Fibroblast of villous mesenchyme (primary cell): ENCODE measurements at regions not wholly inside any gene's neighbourhood (a gene's known extent, or its start where the extent isn't known, plus 50 kb on each side); places are given as distances from the start of the nearest gene placed in this dataset.

Experiments
- DNase-seq: peaks from one replicate; pipeline ENCODE4 v3.0.0-alpha.2; 2010; ENCODE audit warnings: low read depth
- H3K4me3 ChIP-seq: 2 replicates; pipeline ENCODE4 v1.5.1; 2011; ENCODE audit warnings: low read depth, mild to moderate bottlenecking, low read length
- CTCF ChIP-seq: IDR thresholded peaks from 2 replicates; pipeline ENCODE4 v1.5.1; 2012; ENCODE audit warnings: low read depth, mild to moderate bottlenecking, low read length; ENCODE audit not compliant: insufficient read depth

DNA sequence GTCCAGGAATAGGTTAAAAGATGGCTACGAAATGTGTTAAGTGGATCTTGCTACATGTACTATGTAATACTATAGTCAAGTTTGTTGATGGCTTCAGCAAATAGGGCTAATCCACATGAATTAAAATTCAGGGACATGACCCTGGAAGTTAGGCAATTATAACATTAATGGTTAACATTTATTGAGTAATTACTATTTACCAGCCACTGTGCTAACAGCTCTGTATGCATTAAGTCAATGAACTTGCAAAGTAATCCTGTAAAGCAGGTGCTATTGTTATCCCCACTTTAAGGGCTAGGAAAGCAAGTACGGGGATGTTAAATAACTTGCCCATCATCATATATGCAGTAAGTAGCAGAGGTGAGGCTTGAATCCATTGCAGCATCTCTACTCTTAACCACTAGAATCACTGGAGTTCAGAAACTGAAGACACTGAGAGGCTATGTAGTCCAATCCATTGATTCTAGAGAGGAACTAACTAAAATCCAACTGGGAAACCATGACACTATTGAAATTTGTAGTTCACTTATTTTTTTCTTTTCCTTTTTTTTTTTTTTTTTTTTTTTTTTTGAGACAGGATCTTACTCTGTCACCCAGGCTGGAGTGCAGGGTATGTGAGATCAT lies 77.5 kb upstream of the SPINK5 start:
- no peak overlapping the region for H3K4me3 ChIP-seq
- no peak for TF ChIP-seq CTCF
- no peak for DNase-seq

DNA sequence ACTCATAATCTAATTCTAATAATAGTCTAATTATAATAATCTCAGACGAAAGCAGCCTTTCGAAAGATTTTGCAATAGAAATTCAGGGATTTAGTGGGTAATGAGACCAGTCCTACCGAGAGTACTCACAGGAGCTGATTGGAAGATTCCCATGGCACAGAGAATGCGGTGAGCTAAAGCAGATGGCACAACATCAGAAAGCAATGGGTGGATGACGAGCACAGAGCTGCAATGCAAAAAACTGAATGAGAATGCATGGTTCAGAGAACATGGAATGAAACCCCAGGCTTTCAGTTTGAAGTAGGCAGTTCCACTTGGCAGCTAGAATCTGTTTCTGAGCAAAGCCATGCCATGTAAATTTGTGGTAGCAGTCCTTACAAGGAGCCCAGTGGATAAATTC lies 78.2 kb upstream of the SPINK5 start:
- TF ChIP-seq CTCF, result no peak
- H3K4me3 ChIP-seq, result no peak overlapping the region
- DNase-seq, result no peak

- H3K4me3 ChIP-seq, result no peak overlapping the region
- no peak for TF ChIP-seq CTCF
- DNase-seq, result no peak
Measured at GRCh38 chr5:147983742-147984141, 77.4 kb upstream of the C5orf46 start.

DNA sequence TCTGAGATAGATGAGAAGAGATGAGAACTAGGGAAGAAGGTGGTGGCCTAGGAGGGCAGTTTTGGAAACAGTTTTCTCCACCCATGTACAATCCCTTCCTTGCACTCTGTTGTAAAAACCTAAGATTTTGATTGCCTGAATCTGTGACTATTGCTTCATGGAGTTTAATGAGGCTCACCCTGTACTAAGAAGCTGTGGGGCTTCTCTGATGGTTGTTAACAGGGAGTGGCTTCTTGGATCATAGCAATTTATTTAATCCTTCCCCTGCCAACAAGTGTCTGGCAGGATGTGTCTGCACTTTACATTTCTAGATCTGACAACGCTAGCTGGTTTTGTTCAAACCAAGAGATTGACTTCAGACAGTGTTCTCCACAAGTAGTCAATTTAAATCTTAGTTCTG lies 74.7 kb upstream of the C5orf46 start:
- no peak overlapping the region for H3K4me3 ChIP-seq
- TF ChIP-seq CTCF, result no peak

DNA sequence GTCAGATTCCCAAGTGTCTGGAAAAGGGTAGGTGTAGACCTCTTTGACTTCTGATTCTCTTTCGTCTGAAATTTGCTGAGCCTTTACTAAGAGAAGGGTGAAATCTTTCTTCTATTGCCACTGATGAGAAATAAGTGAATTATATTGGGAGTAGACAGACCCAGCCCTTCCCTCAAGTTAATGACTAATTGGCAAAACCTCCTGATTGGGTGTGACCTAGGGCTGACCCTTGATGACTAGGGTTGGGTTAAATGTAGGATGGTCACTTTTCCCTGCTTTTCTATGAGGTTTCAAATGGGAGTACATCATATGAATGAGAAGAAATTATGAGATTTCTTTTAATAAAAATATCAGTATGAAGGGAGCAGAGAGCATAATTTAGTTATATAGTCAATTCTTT lies 73.4 kb upstream of the C5orf46 start:
- no peak overlapping the region for H3K4me3 ChIP-seq
- TF ChIP-seq CTCF, result no peak
- DNase-seq, result no peak

More for the DNA sequence above, 74.7 kb upstream of the C5orf46 start:
- no peak for DNase-seq

- TF ChIP-seq CTCF, result no peak
- no peak overlapping the region for H3K4me3 ChIP-seq
- no peak for DNase-seq
Measured at GRCh38 chr5:147972076-147972840, 65.9 kb upstream of the C5orf46 start.
